Common myeloid progenitor, CD34-positive (primary cell): ENCODE measurements at regions not wholly inside any gene's neighbourhood (a gene's known extent, or its start where the extent isn't known, plus 50 kb on each side); places are given as distances from the start of the nearest gene placed in this dataset.

Experiments used
- CTCF ChIA-PET: fragments of 350-600 bp; sonication (Branson Sonifier 250); formaldehyde crosslinking; loops from one replicate; lab custom pipeline; 2021; ENCODE audit warnings: antibody characterized with exemption; lab: Charles Lee
- POLR2A ChIA-PET: fragments of 350-600 bp; sonication (Branson Sonifier 250); formaldehyde crosslinking; loops from one replicate; lab custom pipeline; 2021; ENCODE audit warnings: antibody characterized with exemption; lab: Charles Lee
- DNase-seq, 3 donors: peaks; one replicate each; pipeline versions ENCODE4 v3.0.0 to v3.0.0-alpha.2; 2013
- H3K27ac ChIP-seq, 2 experiments: 1 replicate in 1 of 2; 2 replicates in 1 of 2; pipeline ENCODE4 v1.7.0; 2013; ENCODE audit warnings: inconsistent platforms in 2 of 2, low read length in 2 of 2, mild to moderate bottlenecking in 2 of 2, low read depth in 1 of 2, moderate library complexity in 1 of 2; ENCODE audit not compliant: severe bottlenecking in 2 of 2, insufficient read depth in 1 of 2, poor library complexity in 1 of 2
- H3K27me3 ChIP-seq, 5 experiments: replicated peaks in 2 of 5; 1 replicate in 3 of 5; 2 replicates in 2 of 5; pipeline versions ENCODE4 v1.6.1 to v1.7.0; 2013; ENCODE audit warnings: low read length in 4 of 5, mild to moderate bottlenecking in 2 of 5, moderate library complexity in 2 of 5, inconsistent platforms in 1 of 5; ENCODE audit not compliant: insufficient read depth in 5 of 5, control insufficient read depth in 4 of 5
- H3K36me3 ChIP-seq, 4 experiments: 1 replicate in 2 of 4; 2 replicates in 2 of 4; pipeline versions ENCODE4 v1.6.1 to v1.7.0; 2013; ENCODE audit warnings: low read length in 3 of 4, control low read depth in 1 of 4, mild to moderate bottlenecking in 1 of 4; ENCODE audit not compliant: control insufficient read depth in 4 of 4, insufficient read depth in 4 of 4
- H3K4me1 ChIP-seq, 4 experiments: 1 replicate in 3 of 4; 2 replicates in 1 of 4; pipeline versions ENCODE4 v1.6.1 to v1.7.1; 2013; ENCODE audit warnings: low read length in 3 of 4, mild to moderate bottlenecking in 3 of 4, control low read depth in 1 of 4, inconsistent platforms in 1 of 4, moderate library complexity in 1 of 4; ENCODE audit not compliant: control insufficient read depth in 4 of 4, insufficient read depth in 4 of 4; ENCODE audit errors: control extremely low read depth in 1 of 4
- H3K4me3 ChIP-seq, 7 experiments: 1 replicate in 4 of 7; 2 replicates in 3 of 7; pipeline versions ENCODE4 v1.5.1 to v1.7.0; 2013; ENCODE audit warnings: mild to moderate bottlenecking in 7 of 7, low read length in 6 of 7, moderate library complexity in 6 of 7, inconsistent platforms in 2 of 7, low read depth in 2 of 7, control low read depth in 1 of 7; ENCODE audit not compliant: insufficient read depth in 4 of 7, control insufficient read depth in 1 of 7; ENCODE audit errors: extremely low read depth in 1 of 7
- H3K9me3 ChIP-seq, 5 experiments: 1 replicate in 4 of 5; 2 replicates in 1 of 5; pipeline versions ENCODE4 v1.6.1 to v1.7.1; 2013; ENCODE audit warnings: low read length in 4 of 5, mild to moderate bottlenecking in 2 of 5, inconsistent platforms in 1 of 5, low read depth in 1 of 5, moderate library complexity in 1 of 5; ENCODE audit not compliant: control insufficient read depth in 4 of 5, insufficient read depth in 2 of 5; ENCODE audit errors: control extremely low read depth in 1 of 5
- WGBS: methylation state at CpG from one replicate; pipeline ENCODE4 v1.1.5; 2013; ENCODE audit not compliant: insufficient coverage; 5-methylcytosine and 5-hydroxymethylcytosine counted together

- CTCF ChIA-PET, result no interaction called here
These were observed 305.9 kb upstream of the HAND2 start for GRCh38 chr4:173835903-173836302.

GRCh38 chr4:173834151-173834550 is 304.1 kb upstream of the HAND2 start:
- no peaks in the 10 kb centered on the region for H3K4me1 ChIP-seq
- no peak overlapping the region for H3K27ac ChIP-seq
- H3K36me3 ChIP-seq, result no peaks in the 10 kb centered on the region
- no peak overlapping the region for H3K4me3 ChIP-seq
- DNase-seq, result peak; percentile 13 to 32 (median 31)
- H3K9me3 ChIP-seq, result no peaks in the 10 kb centered on the region
- ChIA-PET CTCF (interaction anchor here (1.4 to 1.8 kb wide), 3 partner anchors 13 to 157 kb away, joined by 4 to 6 read pairs (median 5); no protein-coding TSS in a partner anchor), POLR2A (no interaction called here)
- peaks cover 0 to 8% (median 0%) of the 10 kb centered on the region in 5 experiments for H3K27me3 ChIP-seq
- WGBS, result 20% methylated on average over 1 of the region's 1 CpG

More at GRCh38 chr4:173835903-173836302, 305.9 kb upstream of the HAND2 start:
- no peaks in the 10 kb centered on the region for H3K36me3 ChIP-seq
- H3K27ac ChIP-seq, result no peak overlapping the region
- H3K27me3 ChIP-seq, result peaks cover 0 to 11% (median 0%) of the 10 kb centered on the region in 5 experiments
- H3K4me3 ChIP-seq, result no peak overlapping the region
- no peaks in the 10 kb centered on the region for H3K4me1 ChIP-seq
- POLR2A ChIA-PET, result no interaction called here
- WGBS, result 72% methylated on average over 3 of the region's 4 CpGs
- peak in 1 of 3 donors; percentile 0 for DNase-seq
- H3K9me3 ChIP-seq, result no peaks in the 10 kb centered on the region

GRCh38 chr4:173829565-173829964 is 299.5 kb upstream of the HAND2 start:
- 98% methylated on average over 4 of the region's 4 CpGs for WGBS
- H3K9me3 ChIP-seq, result peaks cover 0 to 2% (median 0%) of the 10 kb centered on the region in 5 experiments
- H3K4me3 ChIP-seq, result no peak overlapping the region
- no peak for DNase-seq
- no peak overlapping the region for H3K27ac ChIP-seq
- H3K4me1 ChIP-seq, result no peaks in the 10 kb centered on the region
- ChIA-PET POLR2A (no interaction called here), CTCF (no interaction called here)
- H3K27me3 ChIP-seq, result peaks cover 0 to 6% (median 1%) of the 10 kb centered on the region in 5 experiments
- H3K36me3 ChIP-seq, result no peaks in the 10 kb centered on the region

GRCh38 chr4:173827707-173828106 is 297.7 kb upstream of the HAND2 start:
- Histone ChIP-seq H3K27me3 (peaks cover 0 to 6% (median 2%) of the 10 kb centered on the region in 5 experiments), H3K9me3 (peaks cover 0 to 2% (median 0%) of the 10 kb centered on the region in 5 experiments), H3K27ac (no peak overlapping the region), H3K4me1 (no peaks in the 10 kb centered on the region), H3K4me3 (no peak overlapping the region), H3K36me3 (no peaks in the 10 kb centered on the region)
- ChIA-PET POLR2A (no interaction called here), CTCF (interaction anchor here (1.0 kb wide), 1 partner anchor 162 kb away, joined by 3 read pairs; no protein-coding TSS in a partner anchor)
- no peak for DNase-seq
- WGBS, result no CpG with 5 or more reads among the region's 2 CpGs

- H3K4me1 ChIP-seq, result no peaks in the 10 kb centered on the region
- H3K27ac ChIP-seq, result no peak overlapping the region
- ChIA-PET CTCF (interaction anchor here (1.4 kb wide), 1 partner anchor 13 kb away, joined by 4 read pairs; no protein-coding TSS in a partner anchor), POLR2A (no interaction called here)
- H3K27me3 ChIP-seq, result peaks cover 0 to 5% (median 0%) of the 10 kb centered on the region in 5 experiments
- H3K36me3 ChIP-seq, result no peaks in the 10 kb centered on the region
- no CpG with 5 or more reads among the region's 3 CpGs for WGBS
- DNase-seq, result no peak
- H3K4me3 ChIP-seq, result no peak overlapping the region
- H3K9me3 ChIP-seq, result peaks cover 0 to 2% (median 0%) of the 10 kb centered on the region in 5 experiments
These were observed 291.8 kb upstream of the HAND2 start for GRCh38 chr4:173821876-173822275.

GRCh38 chr4:173821036-173821435 is 291.0 kb upstream of the HAND2 start:
- no peaks in the 10 kb centered on the region for H3K36me3 ChIP-seq
- no CpG with 5 or more reads among the region's 1 CpG for WGBS
- peaks cover 0 to 2% (median 0%) of the 10 kb centered on the region in 5 experiments for H3K9me3 ChIP-seq
- ChIA-PET POLR2A (no interaction called here), CTCF (interaction anchor here (1.4 kb wide), 1 partner anchor 14 kb away, joined by 4 read pairs; no protein-coding TSS in a partner anchor)
- no peak overlapping the region for H3K27ac ChIP-seq
- H3K4me3 ChIP-seq, result no peak overlapping the region
- H3K4me1 ChIP-seq, result no peaks in the 10 kb centered on the region
- H3K27me3 ChIP-seq, result peaks cover 0 to 5% (median 0%) of the 10 kb centered on the region in 5 experiments
- no peak for DNase-seq

- ChIA-PET POLR2A (no interaction called here), CTCF (no interaction called here)
- Histone ChIP-seq H3K9me3 (no peaks in the 10 kb centered on the region), H3K4me1 (no peaks in the 10 kb centered on the region), H3K27me3 (peaks cover 0 to 2% (median 0%) of the 10 kb centered on the region in 5 experiments), H3K4me3 (no peak overlapping the region), H3K27ac (no peak overlapping the region), H3K36me3 (no peaks in the 10 kb centered on the region)
- WGBS, result 100% methylated on average over 2 of the region's 2 CpGs
- no peak for DNase-seq
These were observed 277.3 kb upstream of the HAND2 start for GRCh38 chr4:173807347-173807746.
